H1 (cell line): ENCODE measurements at regions not wholly inside any gene's neighbourhood (a gene's known extent, or its start where the extent isn't known, plus 50 kb on each side); places are given as distances from the start of the nearest gene placed in this dataset.

ENCODE experiments used
- CTBP2 ChIP-seq: IDR thresholded peaks from 2 replicates; pipeline ENCODE4 v1.7.0; 2011; ENCODE audit warnings: borderline replicate concordance, mild to moderate bottlenecking, moderate library complexity, mixed read lengths, low read length; ENCODE audit not compliant: insufficient read depth, insufficient read length
- E2F6 ChIP-seq: IDR thresholded peaks from 2 replicates; pipeline ENCODE4 v1.6.1; 2012; ENCODE audit warnings: inconsistent platforms
- JUN ChIP-seq: IDR thresholded peaks from 2 replicates; pipeline ENCODE4 v1.6.1; 2011; ENCODE audit warnings: low read depth, mild to moderate bottlenecking, improper control_type of control experiment, low read length
- NANOG ChIP-seq: IDR thresholded peaks from 2 replicates; pipeline ENCODE4 v1.6.1; 2011; ENCODE audit warnings: low read length, low read depth, mild to moderate bottlenecking, inconsistent platforms; ENCODE audit not compliant: insufficient read depth, poor library complexity, severe bottlenecking
- SIN3A ChIP-seq, 2 experiments: IDR thresholded peaks in 1 of 2; conservative IDR thresholded peaks in 1 of 2; 2 replicates each; pipeline ENCODE4 v1.6.1; 2011 to 2012; ENCODE audit warnings: low read length in 2 of 2, improper control_type of control experiment in 1 of 2, low read depth in 1 of 2, mild to moderate bottlenecking in 1 of 2
- SIX5 ChIP-seq: IDR thresholded peaks from 2 replicates; pipeline ENCODE4 v1.6.1; 2011; ENCODE audit warnings: mild to moderate bottlenecking, low read depth, low read length
- SP2 ChIP-seq: IDR thresholded peaks from 2 replicates; pipeline ENCODE4 v1.6.1; 2012; ENCODE audit warnings: mild to moderate bottlenecking, low read length, inconsistent platforms
- SUZ12 ChIP-seq: fragments of 200-600 bp; sonication (generic); IDR thresholded peaks from 2 replicates; pipeline ENCODE4 v1.6.1; 2012; ENCODE audit warnings: mild to moderate bottlenecking, inconsistent platforms, low read length, moderate library complexity, mixed read lengths
- TCF12 ChIP-seq: IDR thresholded peaks from 2 replicates; pipeline ENCODE4 v1.6.1; 2011; ENCODE audit warnings: low read depth, mild to moderate bottlenecking, low read length

- no peak for TF ChIP-seq CTBP2
- no peak for TF ChIP-seq SIN3A (conservative IDR thresholded peaks at IDR 0.05 in 1 of 2, IDR thresholded peaks at IDR 0.05 in 1 of 2; ENCODE audit: low read depth in 1 of 2, low read length in 2 of 2)
- no peak for TF ChIP-seq SUZ12
- TF ChIP-seq E2F6, result no peak
- TF ChIP-seq TCF12, result no peak
- no peak for TF ChIP-seq NANOG
- TF ChIP-seq SIX5, result no peak
- no peak for TF ChIP-seq JUN
- TF ChIP-seq SP2, result no peak
Measured at GRCh38 chr5:117463881-117464570, 889.4 kb upstream of the SEMA6A start (continued).
